ENCODE measurements at regions not wholly inside any gene's neighbourhood (a gene's known extent, or its start where the extent isn't known, plus 50 kb on each side); places are given as distances from the start of the nearest gene placed in this dataset.

GRCh38 chr3:106333911-106334618 is 465.3 kb upstream of the CBLB start:
- no peak overlapping the region for H3K27ac ChIP-seq
- no peak overlapping the region for H3K4me3 ChIP-seq (ENCODE audit: low read depth, low read length)
- peak; percentile 72 for DNase-seq
- H3K36me3 ChIP-seq (replicated peaks), result no peaks in the 10 kb centered on the region
- no peaks in the 10 kb centered on the region for H3K27me3 ChIP-seq (replicated peaks)
- in situ Hi-C loops (cut with HindIII; ENCODE audit: low pct_ligation_motif_present, low sequenced_read_pairs), result no loop called here
- TF ChIP-seq CTCF (IDR thresholded peaks at IDR 0.05; ENCODE audit: low read depth, low read length, missing control alignments), result no peak

- Histone ChIP-seq H3K36me3 (replicated peaks) (no peaks in the 10 kb centered on the region), H3K27ac (no peak overlapping the region), H3K27me3 (replicated peaks) (no peaks in the 10 kb centered on the region), H3K4me3 (ENCODE audit: low read depth, low read length) (no peak overlapping the region)
- no peak for DNase-seq
- in situ Hi-C loops (cut with HindIII; ENCODE audit: low pct_ligation_motif_present, low sequenced_read_pairs), result no loop called here
- no peak for TF ChIP-seq CTCF (IDR thresholded peaks at IDR 0.05; ENCODE audit: low read depth, low read length, missing control alignments)
Measured at GRCh38 chr3:106336619-106337018, 467.8 kb upstream of the CBLB start.

- no peak for TF ChIP-seq CTCF (IDR thresholded peaks at IDR 0.05; ENCODE audit: low read depth, low read length, missing control alignments)
- no peaks in the 10 kb centered on the region for H3K27me3 ChIP-seq (replicated peaks)
- H3K36me3 ChIP-seq (replicated peaks), result no peaks in the 10 kb centered on the region
- no peak for DNase-seq
- in situ Hi-C loops (cut with HindIII; ENCODE audit: low pct_ligation_motif_present, low sequenced_read_pairs), result no loop called here
- H3K4me3 ChIP-seq (ENCODE audit: low read depth, low read length), result no peak overlapping the region
- H3K27ac ChIP-seq, result no peak overlapping the region
Measured at GRCh38 chr3:106337116-106337515, 468.3 kb upstream of the CBLB start.

- H3K27me3 ChIP-seq (replicated peaks), result no peaks in the 10 kb centered on the region
- H3K36me3 ChIP-seq (replicated peaks), result no peaks in the 10 kb centered on the region
- no peak overlapping the region for H3K4me3 ChIP-seq (ENCODE audit: low read depth, low read length)
- in situ Hi-C loops (cut with HindIII; ENCODE audit: low pct_ligation_motif_present, low sequenced_read_pairs), result no loop called here
- no peak overlapping the region for H3K27ac ChIP-seq
- no peak for DNase-seq
- TF ChIP-seq CTCF (IDR thresholded peaks at IDR 0.05; ENCODE audit: low read depth, low read length, missing control alignments), result no peak
Measured at GRCh38 chr3:106338582-106339214, 469.9 kb upstream of the CBLB start.

- TF ChIP-seq CTCF (IDR thresholded peaks at IDR 0.05; ENCODE audit: low read depth, low read length, missing control alignments), result no peak
- Histone ChIP-seq H3K27me3 (replicated peaks) (no peaks in the 10 kb centered on the region), H3K4me3 (ENCODE audit: low read depth, low read length) (no peak overlapping the region), H3K36me3 (replicated peaks) (no peaks in the 10 kb centered on the region), H3K27ac (no peak overlapping the region)
- no peak for DNase-seq
- in situ Hi-C loops (cut with HindIII; ENCODE audit: low pct_ligation_motif_present, low sequenced_read_pairs), result no loop called here
Measured at GRCh38 chr3:106339551-106339950, 470.7 kb upstream of the CBLB start.

Data from brain microvascular endothelial cell (primary cell).